OCI-LY7 (cell line): ENCODE measurements at regions not wholly inside any gene's neighbourhood (a gene's known extent, or its start where the extent isn't known, plus 50 kb on each side); places are given as distances from the start of the nearest gene placed in this dataset.

ENCODE experiments used
- CTCF ChIP-seq: fragments of 200-600 bp; sonication (generic); conservative IDR thresholded peaks from 2 replicates; pipeline ENCODE4 v1.5.1; 2014; ENCODE audit warnings: mild to moderate bottlenecking, antibody characterized with exemption, low read length, moderate library complexity, mixed read lengths
- EZH2phosphoT487 ChIP-seq: fragments of 200-600 bp; sonication (generic); IDR thresholded peaks from 2 replicates; pipeline ENCODE4 v1.6.1; 2018; ENCODE audit warnings: low read depth, borderline replicate concordance, mild to moderate bottlenecking, mixed run types, antibody characterized with exemption, low read length, moderate library complexity, mixed read lengths

DNA sequence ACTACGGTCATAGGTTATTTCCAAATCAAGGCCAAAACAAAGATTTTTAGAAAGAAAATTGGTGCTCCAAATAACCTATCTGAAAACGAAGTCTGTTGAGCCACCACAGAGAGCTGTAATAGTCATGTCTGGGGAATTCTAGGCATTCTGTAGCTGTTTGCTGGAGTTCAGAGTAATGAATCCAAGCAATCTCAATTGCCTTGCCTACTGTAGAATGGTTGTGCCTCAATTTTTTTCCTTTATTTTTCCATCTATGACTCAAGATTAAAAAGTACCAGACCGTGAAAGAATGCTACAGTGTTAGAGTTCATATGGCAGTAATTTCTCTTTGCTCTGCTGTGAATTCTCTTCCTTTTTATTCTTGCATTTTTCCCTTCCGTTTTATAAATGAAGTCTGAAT is 1007.2 kb upstream of the ALCAM start:
- TF ChIP-seq CTCF (no peak), EZH2phosphoT487 (no peak)
